Endothelial cell of umbilical vein (primary cell): ENCODE measurements at regions not wholly inside any gene's neighbourhood (a gene's known extent, or its start where the extent isn't known, plus 50 kb on each side); places are given as distances from the start of the nearest gene placed in this dataset.

Experiments used
- BruUV-seq: library from RNA; stranded (reverse); fragments of 400-500 nt; replicated peaks from 2 replicates; lab custom pipeline; 2021; lab: Mats Ljungman, UMichigan
- CTCF ChIA-PET: fragments of 300-600, 350-600 bp; sonication (Branson Sonifier 250); formaldehyde crosslinking; loops from one replicate; lab custom pipeline; 2021; ENCODE audit warnings: antibody characterized with exemption, inconsistent platforms; lab: Charles Lee
- POLR2A ChIA-PET: fragments of 300-600, 350-600 bp; sonication (Branson Sonifier 250); formaldehyde crosslinking; loops from one replicate; lab custom pipeline; 2021; ENCODE audit warnings: antibody characterized with exemption, inconsistent platforms; lab: Charles Lee
- DNase-seq: peaks from one replicate; pipeline ENCODE4 v3.0.0-alpha.2; 2011; ENCODE audit warnings: low read depth, low spot score
- FAIRE-seq: peaks from 2 replicates; lab custom pipeline; 2011; peaks lifted over from hg19 to GRCh38; lab: Jason Lieb, UNC
- H2AFZ ChIP-seq: 2 replicates; pipeline ENCODE4 v1.6.0; 2012; ENCODE audit warnings: low read depth, low read length, control low read depth, inconsistent platforms
- H3K27ac ChIP-seq: 2 replicates; pipeline ENCODE4 v1.5.1; 2011; ENCODE audit warnings: low read depth, mild to moderate bottlenecking, control low read depth, low read length, moderate library complexity; ENCODE audit not compliant: insufficient read depth
- H3K27me3 ChIP-seq, 2 experiments: 2 replicates each; pipeline versions ENCODE4 v1.6.0 to v1.6.1; 2011; ENCODE audit warnings: low read length in 2 of 2, mixed read lengths in 1 of 2; ENCODE audit not compliant: control insufficient read depth in 2 of 2, insufficient read depth in 2 of 2
- H3K36me3 ChIP-seq, 2 experiments: 2 replicates in 1 of 2; 3 replicates in 1 of 2; pipeline ENCODE4 v1.5.1; 2011; ENCODE audit warnings: low read length in 2 of 2, mild to moderate bottlenecking in 1 of 2, moderate library complexity in 1 of 2; ENCODE audit not compliant: control insufficient read depth in 2 of 2, insufficient read depth in 2 of 2; ENCODE audit errors: extremely low read depth in 1 of 2
- H3K4me1 ChIP-seq: 3 replicates; pipeline ENCODE4 v1.5.1; 2011; ENCODE audit warnings: mild to moderate bottlenecking, low read length; ENCODE audit not compliant: control insufficient read depth, insufficient read depth; ENCODE audit errors: extremely low read depth
- H3K4me2 ChIP-seq: 2 replicates; pipeline ENCODE4 v1.6.1; 2011; ENCODE audit warnings: low read length, control low read depth, mixed read lengths; ENCODE audit not compliant: insufficient read depth
- H3K4me3 ChIP-seq, 3 experiments: fragments of 200-600 bp in 1 of 3; sonication (generic), shearing (Covaris generic) in 1 of 3; replicated peaks in 1 of 3; 2 replicates each; pipeline ENCODE4 v1.5.1; 2011 to 2016; ENCODE audit warnings: control low read depth in 3 of 3, low read length in 3 of 3, mild to moderate bottlenecking in 2 of 3, inconsistent platforms in 1 of 3, low read depth in 1 of 3, moderate library complexity in 1 of 3; ENCODE audit not compliant: insufficient read depth in 1 of 3
- H3K79me2 ChIP-seq: 2 replicates; pipeline ENCODE4 v1.6.0; 2012; ENCODE audit warnings: low read length, inconsistent platforms; ENCODE audit not compliant: control insufficient read depth, insufficient read depth
- H3K9ac ChIP-seq: replicated peaks from 2 replicates; pipeline ENCODE3; 2011; ENCODE audit warnings: low read length, control low read depth; ENCODE audit not compliant: insufficient read depth; ENCODE audit errors: extremely low read depth
- H3K9me1 ChIP-seq: replicated peaks from 3 replicates; pipeline ENCODE4 v1.6.0; 2011; ENCODE audit warnings: mild to moderate bottlenecking, low read length; ENCODE audit not compliant: control insufficient read depth, insufficient read depth; ENCODE audit errors: extremely low read depth
- H3K9me3 ChIP-seq: replicated peaks from 2 replicates; pipeline ENCODE4 v1.5.1; 2012; ENCODE audit warnings: low read length, inconsistent platforms; ENCODE audit not compliant: control insufficient read depth, insufficient read depth
- H4K20me1 ChIP-seq: replicated peaks from 2 replicates; pipeline ENCODE3; 2011; ENCODE audit warnings: mild to moderate bottlenecking, low read length; ENCODE audit not compliant: control insufficient read depth, insufficient read depth; ENCODE audit errors: extremely low read depth
- CTCF ChIP-seq, 2 donors: IDR thresholded peaks; 1 replicate in 1 of 2; 2 replicates in 1 of 2; pipeline ENCODE4 v1.5.1; 2011; ENCODE audit warnings: low read length in 2 of 2, mild to moderate bottlenecking in 2 of 2, moderate library complexity in 2 of 2, control low read depth in 1 of 2, inconsistent platforms in 1 of 2, low read depth in 1 of 2; ENCODE audit not compliant: insufficient read depth in 1 of 2; ENCODE audit errors: extremely low read depth in 1 of 2
- FOS ChIP-seq: IDR thresholded peaks from 2 replicates; pipeline ENCODE4 v1.6.1; 2011; ENCODE audit warnings: mild to moderate bottlenecking, low read length, moderate library complexity, borderline replicate concordance; ENCODE audit not compliant: insufficient read depth
- GATA2 ChIP-seq: IDR thresholded peaks from 2 replicates; pipeline ENCODE4 v1.7.0; 2011; ENCODE audit warnings: low read depth, mild to moderate bottlenecking, moderate library complexity, mixed read lengths, low read length; ENCODE audit not compliant: insufficient read length, insufficient read depth
- JUN ChIP-seq: IDR thresholded peaks from 2 replicates; pipeline ENCODE4 v1.6.1; 2011; ENCODE audit warnings: borderline replicate concordance, low read depth; ENCODE audit not compliant: insufficient read length, insufficient read depth
- POLR2A ChIP-seq: IDR thresholded peaks from 2 replicates; pipeline ENCODE4 v1.6.1; 2012; ENCODE audit warnings: low read depth, mild to moderate bottlenecking, control low read depth, low read length
- POLR2AphosphoS5 ChIP-seq: IDR thresholded peaks from 2 replicates; pipeline ENCODE4 v1.6.1; 2012; ENCODE audit warnings: low read depth, mild to moderate bottlenecking, control low read depth, low read length, moderate library complexity; ENCODE audit not compliant: insufficient read depth
- dilution Hi-C: fragments of 300-500 bp; cut with MboI; formaldehyde crosslinking; loops from one replicate; pipeline ENCODE4 v1.15.0; 2019; ENCODE audit warnings: low sequenced_read_pairs; ENCODE audit not compliant: extremely low pct_ligation_motif_present
- intact Hi-C: fragments of 100-400 bp; cut with micrococcal nuclease; formaldehyde crosslinking; loops from one replicate; pipeline ENCODE4 v1.10.0; 2022

DNA sequence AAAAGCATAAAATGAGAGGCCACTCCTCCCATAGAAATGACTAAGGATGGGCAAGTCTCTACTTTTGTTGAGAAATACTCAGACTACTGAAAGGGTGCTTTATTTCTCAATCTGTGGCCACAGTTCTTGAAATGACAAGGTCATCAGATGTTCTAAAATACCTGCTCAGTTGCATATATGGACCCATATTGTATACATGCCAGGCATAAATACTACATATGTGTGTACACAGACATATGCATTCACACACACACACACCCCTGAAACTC is 691.5 kb upstream of the SORCS1 start:
- H3K9me1 ChIP-seq = no peaks in the 10 kb centered on the region
- intact Hi-C loops = no loop called here
- no peaks in the 10 kb centered on the region for H3K27me3 ChIP-seq
- H3K4me1 ChIP-seq = no peaks in the 10 kb centered on the region
- no peak for TF ChIP-seq CTCF (IDR thresholded peaks at IDR 0.05; ENCODE audit: extremely low read depth in 1 of 2, insufficient read depth in 1 of 2, low read depth in 1 of 2, low read length in 2 of 2)
- no peak for TF ChIP-seq FOS
- TF ChIP-seq GATA2 = no peak
- TF ChIP-seq POLR2AphosphoS5 = no peak
- TF ChIP-seq JUN = no peak
- TF ChIP-seq POLR2A = no peak
- dilution Hi-C loops = no loop called here
- no TSS peak for BruUV-seq
- H3K4me2 ChIP-seq = no peak overlapping the region
- no peaks in the 10 kb centered on the region for H3K36me3 ChIP-seq
- H3K27ac ChIP-seq = no peak overlapping the region
- FAIRE-seq (no peak), DNase-seq (no peak)
- H4K20me1 ChIP-seq = no peaks in the 10 kb centered on the region
- H3K79me2 ChIP-seq = no peaks in the 10 kb centered on the region
- POLR2A ChIA-PET = interaction anchor here (0.6 kb wide), 1 partner anchor 103 kb away, joined by 4 read pairs; no protein-coding TSS in a partner anchor
- no peak overlapping the region for H3K4me3 ChIP-seq
- CTCF ChIA-PET = no interaction called here
- H2AFZ ChIP-seq = no peak overlapping the region
- no peak overlapping the region for H3K9ac ChIP-seq
- H3K9me3 ChIP-seq = peaks cover 2% of the 10 kb centered on the region
